ENCODE measurements at regions not wholly inside any gene's neighbourhood (a gene's known extent, or its start where the extent isn't known, plus 50 kb on each side); places are given as distances from the start of the nearest gene placed in this dataset.

DNA sequence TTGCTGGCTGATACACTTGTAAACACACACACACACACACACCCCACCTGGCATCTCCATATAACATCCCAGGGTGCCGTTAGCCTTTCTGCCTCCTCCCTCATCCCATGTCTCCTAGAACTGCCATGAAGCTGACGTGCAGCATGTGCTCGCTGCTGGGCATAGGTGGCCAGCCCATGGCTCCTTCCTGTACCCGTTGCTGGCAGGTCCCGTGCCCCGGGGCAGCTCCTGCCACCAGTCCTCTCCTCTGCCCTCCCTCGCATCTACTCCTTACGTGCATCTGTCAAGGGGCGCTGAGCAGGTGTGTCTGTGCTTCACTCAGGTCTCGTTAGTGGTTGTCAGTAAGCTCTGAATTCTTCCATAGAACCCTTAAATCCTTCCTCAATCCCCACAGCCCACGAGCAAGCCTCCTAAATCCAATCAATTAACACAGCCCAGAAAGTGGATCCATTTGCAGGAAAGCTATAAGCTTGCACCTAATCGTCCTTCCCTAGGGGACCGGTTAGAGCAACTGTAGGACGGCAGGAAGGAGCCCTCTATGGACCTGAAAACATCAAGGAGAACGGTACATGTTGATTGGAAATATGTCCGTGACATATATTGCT is 218.1 kb upstream of the FOXF1 start:
- H3K27ac ChIP-seq (ENCODE audit: low read depth, low read length), result no peak overlapping the region
- H3K9me2 ChIP-seq (ENCODE audit: insufficient read depth), result no peaks in the 10 kb centered on the region
- ATAC-seq (0 out of 2 replicates have a peak, but pooled peaks have one; percentile 12), DNase-seq (ENCODE audit: low read depth, low spot score) (no peak)
- no peak overlapping the region for H2AFZ ChIP-seq (ENCODE audit: low read depth, low read length, poor library complexity, severe bottlenecking)
- H3K27me3 ChIP-seq (ENCODE audit: insufficient read depth, low read length), result peaks cover 80% of the 10 kb centered on the region
- H3K4me1 ChIP-seq (ENCODE audit: control insufficient read depth in 1 of 2, insufficient read depth in 2 of 2, low read length in 2 of 2), result no peaks in the 10 kb centered on the region
- H3K79me2 ChIP-seq (ENCODE audit: insufficient read depth, low read length), result no peaks in the 10 kb centered on the region
- CTCF ChIA-PET, result interaction anchor here (1.6 kb wide), 1 partner anchor 40 kb away, joined by 5 read pairs; no protein-coding TSS in a partner anchor
- H3K4me2 ChIP-seq (ENCODE audit: low read length), result no peak overlapping the region
- H3K4me3 ChIP-seq (replicated peaks in 1 of 2; ENCODE audit: low read depth in 1 of 2, low read length in 2 of 2), result no peak overlapping the region
- POLR2A ChIA-PET, result no interaction called here
- intact Hi-C loops (cut with micrococcal nuclease), result no loop called here
- TF ChIP-seq ZFX (IDR thresholded peaks at IDR 0.05) (no peak), EGR1 (IDR thresholded peaks at IDR 0.05; ENCODE audit: low read depth) (no peak), POLR2A (IDR thresholded peaks at IDR 0.05; ENCODE audit: borderline replicate concordance, extremely low read depth, insufficient read depth, insufficient read length) (no peak), SRF (IDR thresholded peaks at IDR 0.05; ENCODE audit: low read depth) (no peak), YY1 (IDR thresholded peaks at IDR 0.05; ENCODE audit: extremely low read depth, insufficient replicate concordance, low read depth, low read length) (no peak), SIN3A (IDR thresholded peaks at IDR 0.05; ENCODE audit: low read depth) (no peak), ELF1 (IDR thresholded peaks at IDR 0.05; ENCODE audit: borderline replicate concordance, low read depth) (no peak), JUND (IDR thresholded peaks at IDR 0.05) (no peak), SP1 (IDR thresholded peaks at IDR 0.05; ENCODE audit: low read depth) (no peak)
- TF ChIP-seq, protein P1, sequence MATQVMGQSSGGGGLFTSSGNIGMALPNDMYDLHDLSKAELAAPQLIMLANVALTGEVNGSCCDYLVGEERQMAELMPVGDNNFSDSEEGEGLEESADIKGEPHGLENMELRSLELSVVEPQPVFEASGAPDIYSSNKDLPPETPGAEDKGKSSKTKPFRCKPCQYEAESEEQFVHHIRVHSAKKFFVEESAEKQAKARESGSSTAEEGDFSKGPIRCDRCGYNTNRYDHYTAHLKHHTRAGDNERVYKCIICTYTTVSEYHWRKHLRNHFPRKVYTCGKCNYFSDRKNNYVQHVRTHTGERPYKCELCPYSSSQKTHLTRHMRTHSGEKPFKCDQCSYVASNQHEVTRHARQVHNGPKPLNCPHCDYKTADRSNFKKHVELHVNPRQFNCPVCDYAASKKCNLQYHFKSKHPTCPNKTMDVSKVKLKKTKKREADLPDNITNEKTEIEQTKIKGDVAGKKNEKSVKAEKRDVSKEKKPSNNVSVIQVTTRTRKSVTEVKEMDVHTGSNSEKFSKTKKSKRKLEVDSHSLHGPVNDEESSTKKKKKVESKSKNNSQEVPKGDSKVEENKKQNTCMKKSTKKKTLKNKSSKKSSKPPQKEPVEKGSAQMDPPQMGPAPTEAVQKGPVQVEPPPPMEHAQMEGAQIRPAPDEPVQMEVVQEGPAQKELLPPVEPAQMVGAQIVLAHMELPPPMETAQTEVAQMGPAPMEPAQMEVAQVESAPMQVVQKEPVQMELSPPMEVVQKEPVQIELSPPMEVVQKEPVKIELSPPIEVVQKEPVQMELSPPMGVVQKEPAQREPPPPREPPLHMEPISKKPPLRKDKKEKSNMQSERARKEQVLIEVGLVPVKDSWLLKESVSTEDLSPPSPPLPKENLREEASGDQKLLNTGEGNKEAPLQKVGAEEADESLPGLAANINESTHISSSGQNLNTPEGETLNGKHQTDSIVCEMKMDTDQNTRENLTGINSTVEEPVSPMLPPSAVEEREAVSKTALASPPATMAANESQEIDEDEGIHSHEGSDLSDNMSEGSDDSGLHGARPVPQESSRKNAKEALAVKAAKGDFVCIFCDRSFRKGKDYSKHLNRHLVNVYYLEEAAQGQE (IDR thresholded peaks at IDR 0.05; ENCODE audit: low read depth), result no peak
- TF ChIP-seq, protein P2, sequence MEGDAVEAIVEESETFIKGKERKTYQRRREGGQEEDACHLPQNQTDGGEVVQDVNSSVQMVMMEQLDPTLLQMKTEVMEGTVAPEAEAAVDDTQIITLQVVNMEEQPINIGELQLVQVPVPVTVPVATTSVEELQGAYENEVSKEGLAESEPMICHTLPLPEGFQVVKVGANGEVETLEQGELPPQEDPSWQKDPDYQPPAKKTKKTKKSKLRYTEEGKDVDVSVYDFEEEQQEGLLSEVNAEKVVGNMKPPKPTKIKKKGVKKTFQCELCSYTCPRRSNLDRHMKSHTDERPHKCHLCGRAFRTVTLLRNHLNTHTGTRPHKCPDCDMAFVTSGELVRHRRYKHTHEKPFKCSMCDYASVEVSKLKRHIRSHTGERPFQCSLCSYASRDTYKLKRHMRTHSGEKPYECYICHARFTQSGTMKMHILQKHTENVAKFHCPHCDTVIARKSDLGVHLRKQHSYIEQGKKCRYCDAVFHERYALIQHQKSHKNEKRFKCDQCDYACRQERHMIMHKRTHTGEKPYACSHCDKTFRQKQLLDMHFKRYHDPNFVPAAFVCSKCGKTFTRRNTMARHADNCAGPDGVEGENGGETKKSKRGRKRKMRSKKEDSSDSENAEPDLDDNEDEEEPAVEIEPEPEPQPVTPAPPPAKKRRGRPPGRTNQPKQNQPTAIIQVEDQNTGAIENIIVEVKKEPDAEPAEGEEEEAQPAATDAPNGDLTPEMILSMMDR (IDR thresholded peaks at IDR 0.05 in 2 of 3, conservative IDR thresholded peaks at IDR 0.05 in 1 of 3; ENCODE audit: borderline replicate concordance in 1 of 3, insufficient read depth in 1 of 3, low read depth in 2 of 3, low read length in 2 of 3), result no peak
- no peak overlapping the region for H3K9ac ChIP-seq (ENCODE audit: low read length)
- RAD21 ChIA-PET (ENCODE audit: low non-redundant PET in 1 of 2, low total read pairs in 2 of 2, uncharacterized antibody in 2 of 2, unreplicated experiment in 2 of 2), result no interaction called here
- no peaks in the 10 kb centered on the region for H3K36me3 ChIP-seq (ENCODE audit: control insufficient read depth in 1 of 2, insufficient read depth in 2 of 2, low read length in 2 of 2)
- H3K9me3 ChIP-seq (ENCODE audit: control insufficient read depth in 1 of 2, insufficient read depth in 1 of 2, low read depth in 1 of 2, low read length in 2 of 2), result no peaks in the 10 kb centered on the region
- H4K20me1 ChIP-seq (ENCODE audit: insufficient read depth), result no peaks in the 10 kb centered on the region
- BruUV-seq (replicated peaks), result no TSS peak
